C4-2B (cell line): ENCODE measurements at regions not wholly inside any gene's neighbourhood (a gene's known extent, or its start where the extent isn't known, plus 50 kb on each side); places are given as distances from the start of the nearest gene placed in this dataset.
A peak's percentile ranks its signal among the peaks of the same experiment; 100 is the strongest.

ENCODE experiments used
- H3K27ac ChIP-seq: fragments of 450-650 bp; 2 replicates; pipeline ENCODE4 v1.5.1; 2017
- ZFX ChIP-seq: fragments of 450-650 bp; IDR thresholded peaks from 2 replicates; pipeline ENCODE4 v1.6.1; 2017
- TF ChIP-seq, protein P1 (sequence below): fragments of 450-650 bp; conservative IDR thresholded peaks from 2 replicates; pipeline ENCODE4 v1.5.1; 2017; ENCODE audit warnings: mild to moderate bottlenecking

DNA sequence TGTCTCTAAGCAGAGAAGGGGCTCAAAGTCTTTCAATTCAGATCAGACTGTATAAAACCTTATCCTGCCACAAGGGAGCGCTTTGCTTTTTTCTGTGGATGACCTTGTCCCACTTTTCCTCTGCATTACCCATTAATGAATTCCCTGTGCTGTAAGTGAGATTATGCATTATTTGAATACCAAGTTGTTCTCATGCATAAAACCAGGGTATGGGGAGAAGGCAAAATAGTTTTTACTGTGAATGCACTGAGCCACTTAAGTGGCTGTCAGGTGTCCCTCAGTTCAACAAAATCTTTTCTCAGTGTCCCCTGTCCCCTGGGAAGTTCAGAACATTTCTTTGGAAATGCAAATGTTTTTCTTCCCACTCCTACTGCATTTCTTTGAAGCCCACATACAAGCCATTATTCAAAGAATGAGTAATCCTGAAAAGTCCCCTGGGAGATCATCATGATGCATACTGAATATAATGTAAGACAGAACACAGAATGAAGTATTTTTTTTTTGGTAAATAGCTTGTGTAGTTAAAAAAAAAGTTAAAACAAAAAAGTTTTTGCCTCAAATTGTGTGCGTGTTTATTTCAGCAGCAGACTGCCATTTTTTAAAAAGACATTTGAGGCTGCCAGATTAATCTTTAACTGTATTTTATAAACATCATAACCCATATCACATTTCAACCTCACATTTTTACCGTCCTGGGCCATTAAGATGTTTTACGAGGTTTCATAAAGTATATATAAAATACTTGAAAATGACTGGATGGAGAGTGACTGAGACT is 506.7 kb upstream of the PCDH9 start:
- H3K27ac ChIP-seq = no peak overlapping the region
- TF ChIP-seq, protein P1, sequence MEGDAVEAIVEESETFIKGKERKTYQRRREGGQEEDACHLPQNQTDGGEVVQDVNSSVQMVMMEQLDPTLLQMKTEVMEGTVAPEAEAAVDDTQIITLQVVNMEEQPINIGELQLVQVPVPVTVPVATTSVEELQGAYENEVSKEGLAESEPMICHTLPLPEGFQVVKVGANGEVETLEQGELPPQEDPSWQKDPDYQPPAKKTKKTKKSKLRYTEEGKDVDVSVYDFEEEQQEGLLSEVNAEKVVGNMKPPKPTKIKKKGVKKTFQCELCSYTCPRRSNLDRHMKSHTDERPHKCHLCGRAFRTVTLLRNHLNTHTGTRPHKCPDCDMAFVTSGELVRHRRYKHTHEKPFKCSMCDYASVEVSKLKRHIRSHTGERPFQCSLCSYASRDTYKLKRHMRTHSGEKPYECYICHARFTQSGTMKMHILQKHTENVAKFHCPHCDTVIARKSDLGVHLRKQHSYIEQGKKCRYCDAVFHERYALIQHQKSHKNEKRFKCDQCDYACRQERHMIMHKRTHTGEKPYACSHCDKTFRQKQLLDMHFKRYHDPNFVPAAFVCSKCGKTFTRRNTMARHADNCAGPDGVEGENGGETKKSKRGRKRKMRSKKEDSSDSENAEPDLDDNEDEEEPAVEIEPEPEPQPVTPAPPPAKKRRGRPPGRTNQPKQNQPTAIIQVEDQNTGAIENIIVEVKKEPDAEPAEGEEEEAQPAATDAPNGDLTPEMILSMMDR = peak; percentile 19; the same call in 1 of the 2 replicates
- no peak for TF ChIP-seq ZFX

DNA sequence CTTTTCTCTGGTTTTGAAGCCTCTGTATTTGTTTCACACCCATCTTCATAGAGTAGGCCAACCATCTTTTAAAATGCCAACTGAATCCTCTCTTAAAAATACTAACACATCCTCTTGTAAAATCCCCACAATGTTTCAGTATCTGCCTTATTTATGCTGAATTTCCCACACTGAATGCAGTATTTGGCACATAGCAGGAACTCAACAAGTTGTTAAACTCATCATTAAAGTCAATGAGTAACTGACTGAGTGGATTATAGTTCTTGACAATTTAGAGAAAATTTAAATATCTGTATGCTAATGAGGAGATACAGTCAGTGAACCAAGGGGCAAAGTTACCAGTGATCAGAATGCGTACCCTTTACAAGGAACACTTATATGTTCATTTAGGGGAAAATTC is 505.5 kb upstream of the PCDH9 start:
- H3K27ac ChIP-seq = no peak overlapping the region
- TF ChIP-seq, protein P1 = no peak
- TF ChIP-seq ZFX = no peak

DNA sequence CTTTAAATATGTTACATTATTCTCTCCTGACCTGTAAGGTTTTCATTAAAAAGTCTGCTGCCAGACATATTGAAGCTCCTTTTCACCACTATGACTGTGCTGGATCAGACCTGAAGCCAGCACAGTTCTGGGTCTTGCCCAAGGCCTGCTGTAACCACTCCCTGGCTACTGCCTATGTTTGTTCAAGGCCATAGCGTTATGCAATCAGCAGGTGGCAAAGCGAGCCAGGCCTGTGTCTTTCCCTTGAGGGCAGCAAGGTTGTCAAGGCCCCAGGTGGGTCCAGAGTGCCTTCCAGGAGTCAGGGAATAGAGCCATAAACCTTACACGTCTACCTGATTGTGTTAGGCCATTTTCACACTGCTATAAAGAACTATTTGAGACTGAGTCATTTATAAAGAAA is 496.8 kb upstream of the PCDH9 start:
- TF ChIP-seq, protein P1 = peak; percentile 11; the same call in 1 of the 2 replicates
- no peak for TF ChIP-seq ZFX
- no peak overlapping the region for H3K27ac ChIP-seq

DNA sequence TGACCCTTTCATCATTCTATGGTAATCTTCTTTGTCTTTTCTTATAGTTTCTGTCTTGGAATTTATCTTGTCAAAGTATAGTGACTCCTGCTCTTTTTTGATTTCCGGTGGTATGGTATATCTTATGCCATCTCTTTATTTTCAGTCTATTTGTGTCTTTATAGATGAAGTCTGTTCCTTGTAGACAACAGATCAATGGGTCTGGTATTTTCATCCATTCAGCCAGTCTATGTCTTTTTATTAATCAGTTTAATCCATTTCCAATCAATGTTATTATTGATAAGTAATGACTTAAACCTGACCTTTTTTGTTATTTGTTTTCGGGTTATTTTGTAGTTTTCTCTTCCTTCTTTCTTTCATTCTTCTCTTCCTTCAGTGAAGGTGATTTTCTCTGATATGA is 495.9 kb upstream of the PCDH9 start:
- no peak overlapping the region for H3K27ac ChIP-seq
- TF ChIP-seq, protein P1 = no peak
- no peak for TF ChIP-seq ZFX

DNA sequence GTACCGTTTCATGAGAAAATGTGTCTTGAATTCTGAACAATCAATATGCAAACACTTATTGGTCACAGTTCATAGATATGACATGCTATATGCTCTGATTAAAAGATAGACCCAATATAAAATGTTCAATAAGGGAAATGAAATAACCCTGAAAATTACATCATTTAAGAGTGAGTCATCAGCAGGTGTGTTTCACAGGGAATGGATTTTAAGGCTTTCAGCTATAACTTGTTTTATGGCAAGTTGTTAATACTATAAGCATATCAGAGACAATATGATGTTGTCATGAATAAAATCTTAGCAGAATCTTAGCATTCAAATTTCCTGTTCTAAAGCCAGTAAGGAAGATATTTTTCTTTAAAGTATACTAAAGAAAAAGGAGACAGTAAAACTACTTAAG is 483.4 kb upstream of the PCDH9 start:
- TF ChIP-seq, protein P1 = no peak
- no peak for TF ChIP-seq ZFX
- no peak overlapping the region for H3K27ac ChIP-seq

DNA sequence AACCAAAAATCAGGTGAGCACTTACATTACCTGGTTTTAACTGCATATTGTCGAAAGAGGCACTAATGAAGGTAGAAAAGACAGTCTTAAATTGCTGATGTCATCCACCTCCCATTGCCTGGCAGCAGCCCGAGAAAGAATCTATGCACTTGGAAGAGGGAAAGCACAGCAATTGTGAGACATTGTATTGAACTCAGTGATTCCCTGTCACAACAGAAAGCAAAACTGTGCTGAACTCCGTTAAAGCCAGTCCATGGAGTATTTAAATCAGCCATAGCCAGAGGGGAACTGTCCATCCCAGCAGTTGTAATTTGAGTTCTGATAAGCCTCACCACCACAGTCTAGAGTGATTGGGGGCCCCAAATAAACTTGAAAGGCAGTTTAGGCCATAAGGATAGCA is 466.6 kb upstream of the PCDH9 start:
- TF ChIP-seq, protein P1 = no peak
- no peak for TF ChIP-seq ZFX
- H3K27ac ChIP-seq = no peak overlapping the region

DNA sequence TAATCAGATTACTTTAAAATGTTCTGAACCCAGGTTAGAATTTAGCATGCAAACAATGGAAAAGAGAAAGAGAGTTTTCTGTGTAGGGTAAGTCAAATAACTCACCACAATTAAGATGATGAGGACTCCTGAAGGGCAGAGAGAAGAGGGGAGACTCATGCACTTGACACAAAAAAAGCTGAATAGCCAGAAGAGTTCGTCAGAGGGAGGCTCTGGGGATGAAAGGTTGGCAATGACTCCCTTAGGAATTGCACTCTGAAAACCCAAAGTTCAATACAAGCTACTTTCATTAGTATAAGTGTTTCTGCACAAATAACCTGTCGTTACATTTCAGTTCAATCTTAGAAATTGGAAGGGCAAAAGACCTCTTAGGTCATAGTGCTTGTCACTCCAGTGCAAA is 434.4 kb upstream of the PCDH9 start:
- H3K27ac ChIP-seq = no peak overlapping the region
- TF ChIP-seq ZFX = no peak
- TF ChIP-seq, protein P1 = no peak
